Loucy (cell line): ENCODE measurements at regions not wholly inside any gene's neighbourhood (a gene's known extent, or its start where the extent isn't known, plus 50 kb on each side); places are given as distances from the start of the nearest gene placed in this dataset.

Source experiments
- H2AFZ ChIP-seq: fragments of 200-600 bp; sonication (generic); 2 replicates; pipeline ENCODE4 v1.6.0; 2016; ENCODE audit warnings: antibody characterized with exemption, mild to moderate bottlenecking, low read length, moderate library complexity
- H3F3A ChIP-seq: fragments of 200-600 bp; 2 replicates; pipeline ENCODE4 v1.6.0; 2016; ENCODE audit warnings: antibody characterized with exemption, low read depth, mild to moderate bottlenecking
- H3K27me3 ChIP-seq: fragments of 200-600 bp; sonication (generic); 2 replicates; pipeline ENCODE4 v1.6.1; 2014; ENCODE audit warnings: low read length, mild to moderate bottlenecking; ENCODE audit not compliant: insufficient read depth, poor library complexity, severe bottlenecking
- H3K36me3 ChIP-seq: fragments of 200-600 bp; sonication (generic); 2 replicates; pipeline ENCODE4 v1.6.1; 2016; ENCODE audit warnings: low read length; ENCODE audit not compliant: insufficient read depth
- H3K4me1 ChIP-seq: fragments of 200-600 bp; sonication (generic); 2 replicates; pipeline ENCODE4 v1.5.1; 2014; ENCODE audit warnings: low read length, mild to moderate bottlenecking; ENCODE audit not compliant: insufficient read depth, poor library complexity, severe bottlenecking
- H3K4me2 ChIP-seq: fragments of 200-600 bp; sonication (generic); 2 replicates; pipeline ENCODE4 v1.6.0; 2014; ENCODE audit warnings: antibody characterized with exemption, low read length, low read depth, mild to moderate bottlenecking; ENCODE audit not compliant: poor library complexity, severe bottlenecking
- H3K4me3 ChIP-seq: fragments of 200-600 bp; sonication (generic); 2 replicates; pipeline ENCODE4 v1.5.1; 2014; ENCODE audit warnings: low read length, mild to moderate bottlenecking, mixed read lengths; ENCODE audit not compliant: poor library complexity, severe bottlenecking
- H3K79me2 ChIP-seq: fragments of 200-600 bp; sonication (generic); 2 replicates; pipeline ENCODE4 v1.6.1; 2014; ENCODE audit warnings: low read length; ENCODE audit not compliant: insufficient read depth
- H3K9ac ChIP-seq: fragments of 200-600 bp; sonication (generic); 2 replicates; pipeline ENCODE4 v1.6.0; 2014; ENCODE audit warnings: mild to moderate bottlenecking, low read depth, low read length, moderate library complexity; ENCODE audit not compliant: poor library complexity, severe bottlenecking
- H3K9me2 ChIP-seq: fragments of 200-600 bp; sonication (generic); replicated peaks from 2 replicates; pipeline ENCODE4 v1.6.1; 2016; ENCODE audit warnings: low read depth, low read length, mixed read lengths
- H3K9me3 ChIP-seq: fragments of 200-600 bp; sonication (generic); 2 replicates; pipeline ENCODE4 v1.6.1; 2014; ENCODE audit warnings: mild to moderate bottlenecking, antibody characterized with exemption, low read length, low read depth; ENCODE audit not compliant: insufficient read depth
- H4K20me1 ChIP-seq: fragments of 200-600 bp; sonication (generic); 2 replicates; pipeline ENCODE4 v1.6.0; 2014; ENCODE audit warnings: antibody characterized with exemption, low read length, mild to moderate bottlenecking; ENCODE audit not compliant: insufficient read depth, poor library complexity, severe bottlenecking
- CTCF ChIP-seq: fragments of 200-600 bp; sonication (generic); conservative IDR thresholded peaks from 2 replicates; pipeline ENCODE4 v1.5.1; 2014; ENCODE audit warnings: mild to moderate bottlenecking, antibody characterized with exemption, low read length
- EZH2phosphoT487 ChIP-seq: fragments of 200-600 bp; IDR thresholded peaks from 2 replicates; pipeline ENCODE4 v1.6.1; 2018; ENCODE audit warnings: antibody characterized with exemption, mild to moderate bottlenecking, moderate library complexity, borderline replicate concordance

- no peaks in the 10 kb centered on the region for H3K27me3 ChIP-seq
- H3F3A ChIP-seq: no peaks in the 10 kb centered on the region
- H3K9me2 ChIP-seq: 0 out of 2 replicates have a peak, but pooled peaks cover 6% of the 10 kb centered on the region
- no peak overlapping the region for H3K4me3 ChIP-seq
- no peaks in the 10 kb centered on the region for H3K4me1 ChIP-seq
- no peaks in the 10 kb centered on the region for H3K79me2 ChIP-seq
- no peaks in the 10 kb centered on the region for H3K36me3 ChIP-seq
- H3K4me2 ChIP-seq: no peak overlapping the region
- 0 out of 2 replicates have a peak, but pooled peaks cover 2% of the 10 kb centered on the region for H3K9me3 ChIP-seq
- no peaks in the 10 kb centered on the region for H4K20me1 ChIP-seq
- no peak overlapping the region for H2AFZ ChIP-seq
- no peak overlapping the region for H3K9ac ChIP-seq
- TF ChIP-seq EZH2phosphoT487: no peak
- no peak for TF ChIP-seq CTCF
Measured at GRCh38 chr6:113149511-113149910, 707.6 kb upstream of the MARCKS start.

GRCh38 chr6:113160306-113161017 lies 696.7 kb upstream of the MARCKS start:
- Histone ChIP-seq H2AFZ (no peak overlapping the region), H3K4me3 (no peak overlapping the region), H4K20me1 (no peaks in the 10 kb centered on the region), H3K9me3 (no peaks in the 10 kb centered on the region), H3K36me3 (no peaks in the 10 kb centered on the region), H3F3A (no peaks in the 10 kb centered on the region), H3K9me2 (no peaks in the 10 kb centered on the region), H3K4me2 (no peak overlapping the region), H3K9ac (no peak overlapping the region), H3K27me3 (no peaks in the 10 kb centered on the region), H3K79me2 (no peaks in the 10 kb centered on the region), H3K4me1 (no peaks in the 10 kb centered on the region)
- no peak for TF ChIP-seq CTCF
- no peak for TF ChIP-seq EZH2phosphoT487

GRCh38 chr6:113161018-113161315 lies 696.2 kb upstream of the MARCKS start:
- Histone ChIP-seq H2AFZ (no peak overlapping the region), H3K27me3 (no peaks in the 10 kb centered on the region), H3K79me2 (no peaks in the 10 kb centered on the region), H3K9me3 (no peaks in the 10 kb centered on the region), H3F3A (no peaks in the 10 kb centered on the region), H3K4me1 (no peaks in the 10 kb centered on the region), H3K4me3 (no peak overlapping the region), H3K4me2 (no peak overlapping the region), H3K9me2 (no peaks in the 10 kb centered on the region), H4K20me1 (no peaks in the 10 kb centered on the region), H3K9ac (no peak overlapping the region), H3K36me3 (no peaks in the 10 kb centered on the region)
- no peak for TF ChIP-seq CTCF
- no peak for TF ChIP-seq EZH2phosphoT487
